Hematopoietic multipotent progenitor cell treated with erythropoietin and hydrocortisone succinate and interleukin-3 and kit ligand, for 17 days (in vitro differentiated cells): ENCODE measurements at regions not wholly inside any gene's neighbourhood (a gene's known extent, or its start where the extent isn't known, plus 50 kb on each side); places are given as distances from the start of the nearest gene placed in this dataset.

Experiments used
- DNase-seq: peaks from one replicate; pipeline ENCODE4 v3.0.0-alpha.2; 2015; ENCODE audit warnings: low spot score

GRCh38 chr7:106775975-106776607 lies 89.0 kb upstream of the PIK3CG start:
- no peak for DNase-seq

GRCh38 chr7:106776618-106777347 lies 88.3 kb upstream of the PIK3CG start:
- DNase-seq: no peak

DNA sequence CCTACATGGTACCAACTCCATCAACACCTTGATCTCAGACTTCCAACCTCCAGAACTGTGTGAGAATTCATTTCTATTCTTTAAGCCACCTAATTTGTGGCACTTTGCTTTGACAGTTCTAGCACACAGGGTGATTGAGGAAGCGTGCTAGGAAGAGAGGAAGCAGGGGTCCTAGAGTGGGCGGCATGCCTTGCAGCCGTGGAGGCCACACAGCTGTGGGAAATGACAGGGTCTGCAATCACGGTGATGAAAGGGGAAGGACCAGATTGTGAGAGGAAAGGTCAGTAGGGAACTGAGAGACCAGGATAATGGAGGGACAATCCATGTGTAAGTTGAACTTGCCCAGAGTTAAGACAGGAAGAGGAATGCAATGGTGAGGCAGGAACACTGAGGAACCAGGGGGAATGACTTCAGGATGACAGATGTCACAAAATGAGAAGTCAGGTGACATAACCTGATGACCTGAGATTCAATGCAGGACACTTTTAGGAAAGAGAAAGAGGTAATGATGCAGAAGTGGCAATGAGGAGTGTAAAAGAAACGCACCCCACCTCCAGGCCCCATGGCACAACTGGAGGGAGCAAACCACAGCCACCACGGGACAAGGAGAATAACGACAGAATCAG lies 87.3 kb upstream of the PIK3CG start:
- DNase-seq: no peak

GRCh38 chr7:106778656-106779250 lies 86.3 kb upstream of the PIK3CG start:
- DNase-seq: no peak

GRCh38 chr7:106779877-106780276 lies 85.2 kb upstream of the PIK3CG start:
- DNase-seq: no peak

DNA sequence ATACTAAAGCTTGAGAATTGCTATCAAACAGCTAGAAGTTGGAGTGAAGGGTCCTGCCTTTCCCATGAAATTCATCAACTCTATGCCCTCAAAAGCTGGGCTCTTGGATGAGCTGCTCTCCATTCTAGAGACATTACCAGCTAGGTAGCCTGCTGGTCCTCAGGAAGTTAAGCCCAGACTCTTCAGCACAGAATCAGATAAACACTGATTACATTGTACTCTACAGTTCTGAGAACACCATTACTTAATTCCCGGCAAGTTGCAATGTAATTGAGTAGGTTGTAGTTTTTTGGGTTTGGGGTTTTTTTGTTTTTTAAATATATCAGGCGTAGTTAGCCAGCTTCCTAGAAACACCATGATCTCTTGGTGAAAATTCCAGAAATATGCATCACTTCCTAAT lies 84.1 kb upstream of the PIK3CG start:
- no peak for DNase-seq

GRCh38 chr7:106781828-106782544 lies 83.1 kb upstream of the PIK3CG start:
- no peak for DNase-seq

DNA sequence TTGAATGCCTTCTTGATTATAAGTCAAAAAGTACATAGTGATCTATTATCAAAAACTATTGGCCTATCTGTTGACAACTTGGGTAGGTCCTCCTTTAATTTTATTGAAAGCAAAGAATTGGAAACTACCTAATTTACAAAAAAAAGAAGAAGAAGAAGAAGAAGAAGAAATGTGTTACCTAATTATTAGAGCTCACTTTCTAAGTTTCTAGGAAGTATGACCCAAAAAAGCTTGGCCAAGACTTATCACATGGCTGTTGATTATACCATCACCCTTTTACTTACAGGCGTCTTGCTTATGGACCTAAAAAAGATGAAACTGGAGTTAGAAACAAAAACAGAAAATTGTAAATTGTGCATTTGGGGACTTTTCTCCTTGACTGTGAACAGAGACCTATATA lies 81.8 kb upstream of the PIK3CG start:
- DNase-seq: no peak

- DNase-seq: no peak
Measured at GRCh38 chr7:106788637-106789036, 76.4 kb upstream of the PIK3CG start.

DNA sequence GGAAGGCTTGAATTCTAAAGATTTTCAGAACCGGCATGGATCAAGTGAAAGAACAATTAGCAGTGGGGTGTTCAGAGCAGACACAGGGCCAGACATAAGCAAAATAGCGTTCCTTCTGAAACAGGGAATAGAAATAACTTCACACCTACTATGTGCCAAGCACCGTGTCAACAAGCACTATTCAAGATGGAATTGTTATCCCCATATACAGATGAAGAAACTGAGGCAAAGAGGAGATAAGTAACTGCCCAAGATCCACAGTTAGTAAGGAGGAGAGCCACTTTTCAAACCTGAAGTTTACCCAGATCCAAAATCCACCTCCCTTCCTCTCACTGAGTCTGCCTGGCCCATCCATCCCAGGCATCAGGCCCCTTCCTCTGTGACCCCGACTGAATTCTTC lies 73.6 kb upstream of the PIK3CG start:
- DNase-seq: no peak

DNA sequence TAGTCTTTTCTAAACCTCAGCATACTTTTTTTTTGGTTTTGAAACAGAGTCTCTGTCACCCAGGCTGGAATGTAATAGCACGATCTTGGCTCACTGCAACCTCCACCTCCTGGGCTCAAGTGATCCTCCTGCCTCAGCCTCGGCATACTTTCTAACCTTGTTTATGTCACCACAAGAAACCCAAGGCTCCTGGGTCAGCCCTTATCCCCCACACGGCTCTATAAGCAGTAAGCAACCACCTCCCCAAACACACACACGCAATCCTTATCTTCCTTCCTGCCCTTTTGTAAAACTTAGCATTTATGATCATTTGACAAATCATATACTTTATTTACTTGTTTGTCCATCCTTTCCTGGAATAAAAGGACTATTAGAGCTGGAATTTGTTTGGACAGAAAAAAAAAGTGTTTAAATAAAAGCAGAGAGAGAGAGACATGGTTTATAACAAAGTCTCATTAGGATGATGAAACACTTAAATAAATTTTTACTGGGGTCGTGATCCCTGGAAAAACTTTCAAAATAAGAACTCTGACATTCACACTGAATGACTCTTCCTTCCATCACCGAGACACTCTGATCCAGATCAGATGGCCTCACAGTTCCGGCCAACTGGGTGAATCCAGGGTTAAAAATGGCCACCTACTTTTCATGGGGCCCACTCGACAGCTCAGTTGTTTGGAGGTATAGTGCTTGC lies 72.7 kb upstream of the PIK3CG start:
- no peak for DNase-seq

DNA sequence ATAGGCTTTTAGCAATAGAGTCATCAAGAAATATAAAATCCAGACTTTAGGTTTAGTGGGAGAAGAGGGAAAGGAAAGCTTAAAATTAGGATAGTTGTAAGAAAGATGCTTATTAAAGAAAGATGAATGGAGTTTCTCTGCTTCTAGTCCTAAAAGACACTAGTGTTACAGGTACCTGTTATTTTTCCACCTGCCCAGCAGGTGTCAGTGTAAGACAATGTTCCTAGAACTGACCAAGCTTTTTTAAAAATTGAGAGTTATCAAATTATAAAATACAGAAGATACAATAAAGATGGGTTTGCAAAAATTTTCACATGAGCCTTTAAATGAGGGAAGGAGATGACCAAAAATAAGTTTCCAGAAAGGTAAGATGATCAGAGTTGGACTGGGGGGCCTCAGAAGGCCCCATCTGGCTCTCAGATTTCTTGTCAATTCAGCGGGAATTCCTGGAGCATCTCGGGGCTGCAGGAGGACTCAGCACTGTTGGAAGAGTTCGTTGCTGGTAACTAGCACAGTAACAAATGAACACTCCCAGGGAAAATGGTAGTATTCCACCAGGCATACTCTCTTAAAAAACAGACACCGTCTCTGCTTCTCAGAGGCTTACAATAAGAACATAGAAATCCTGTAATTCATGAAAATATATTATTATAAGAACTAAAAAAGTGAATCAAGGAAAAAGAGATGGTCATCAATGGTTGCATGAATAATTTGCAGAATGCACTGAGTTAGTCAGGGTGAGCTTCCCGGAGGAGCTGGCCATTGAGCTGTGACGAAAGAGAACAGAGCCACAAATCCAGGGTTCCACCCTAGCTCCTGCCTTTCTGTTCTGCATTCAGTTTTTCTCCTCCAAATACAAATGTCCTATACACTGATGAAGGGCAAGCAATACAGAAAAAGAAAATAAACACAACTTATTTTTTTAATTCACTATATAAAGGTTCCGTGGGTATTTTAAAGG lies 71.8 kb upstream of the PIK3CG start:
- peak; percentile 44 for DNase-seq

- no peak for DNase-seq
Measured at GRCh38 chr7:106794276-106795083, 70.6 kb upstream of the PIK3CG start.

GRCh38 chr7:106795084-106795876 lies 69.8 kb upstream of the PIK3CG start:
- DNase-seq: no peak

DNA sequence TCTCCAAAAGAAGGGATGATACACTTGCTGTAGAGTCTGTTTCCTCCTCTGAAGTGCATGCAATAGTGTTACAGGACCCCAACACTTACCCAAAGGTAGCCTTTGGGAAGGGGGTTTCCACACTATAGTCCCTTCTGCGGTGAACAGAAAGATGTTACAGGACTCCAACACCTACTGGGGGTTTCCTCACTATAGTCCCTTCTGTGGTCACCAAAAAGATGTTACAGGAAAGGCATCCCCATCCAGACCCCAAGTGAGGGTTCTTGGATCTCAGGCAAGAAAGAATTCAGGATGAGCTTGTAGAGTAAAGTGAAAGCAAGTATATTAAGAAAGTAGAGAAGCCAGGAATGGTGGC lies 69.2 kb upstream of the PIK3CG start:
- DNase-seq: no peak

- DNase-seq: no peak
Measured at GRCh38 chr7:106797937-106798336, 67.1 kb upstream of the PIK3CG start.

DNA sequence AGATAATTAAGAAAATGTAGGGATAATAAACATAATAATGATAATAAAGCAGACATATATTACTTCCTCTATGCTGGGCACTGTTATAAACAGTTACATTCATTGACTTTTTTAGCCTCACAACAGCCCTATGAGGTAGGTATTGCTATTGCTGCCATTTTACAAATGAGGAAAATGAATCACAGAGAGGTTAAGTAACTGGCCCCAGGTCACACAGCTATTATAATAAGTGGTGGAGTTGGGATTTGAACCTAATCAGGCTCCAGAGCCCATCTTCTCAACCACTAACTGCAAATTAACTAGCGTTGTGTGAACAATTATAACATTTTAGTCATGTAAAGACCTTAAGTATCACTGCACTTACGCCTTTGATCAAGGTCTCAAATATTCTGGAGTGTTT lies 62.5 kb upstream of the PIK3CG start:
- DNase-seq: no peak

DNA sequence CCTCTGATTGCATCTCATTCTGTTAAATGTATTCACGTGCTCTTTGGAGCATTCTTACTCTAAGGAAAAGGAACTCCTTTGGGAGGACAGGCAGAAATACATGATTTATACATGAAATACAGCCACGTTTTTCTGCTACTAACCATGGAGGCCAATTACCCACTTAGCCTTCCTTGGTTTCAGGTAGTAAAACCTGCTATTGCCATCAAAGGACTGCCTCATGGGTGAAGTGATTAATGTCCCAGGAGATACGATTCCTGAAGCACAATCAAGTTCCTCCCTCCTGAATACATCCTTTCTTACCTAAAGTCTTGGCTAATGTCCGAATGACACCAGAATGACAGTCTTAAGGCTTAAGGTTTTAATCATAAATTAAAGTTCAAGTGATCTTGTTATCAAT lies 58.5 kb upstream of the PIK3CG start:
- no peak for DNase-seq

DNA sequence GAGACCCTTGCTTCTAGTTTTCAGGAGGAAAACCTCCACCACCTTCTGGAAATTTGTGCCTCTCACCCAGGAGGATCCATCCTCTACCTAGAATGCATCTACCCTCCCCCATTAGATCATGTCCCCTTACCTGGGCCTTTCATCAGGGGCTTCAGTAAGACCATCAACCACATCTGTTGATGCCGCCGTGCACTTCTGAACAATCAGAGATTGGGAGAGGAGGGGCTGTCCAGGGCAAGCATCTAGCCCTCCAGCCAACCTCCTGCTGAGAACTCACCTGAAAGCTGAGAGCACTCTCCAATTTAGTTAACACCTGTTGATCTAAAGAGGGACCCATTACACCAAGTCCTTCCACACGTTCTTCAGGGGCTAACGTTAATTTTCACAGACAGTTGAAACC lies 57.6 kb upstream of the PIK3CG start:
- DNase-seq: no peak
